HG02973 (cell line): ENCODE measurements at regions not wholly inside any gene's neighbourhood (a gene's known extent, or its start where the extent isn't known, plus 50 kb on each side); places are given as distances from the start of the nearest gene placed in this dataset.

Experiments used
- ATAC-seq: cut with Tn5 transposase; IDR thresholded peaks from one replicate; pipeline ENCODE4 v1.9.1; 2021; ENCODE audit warnings: moderate library complexity; ENCODE audit not compliant: unreplicated experiment

DNA sequence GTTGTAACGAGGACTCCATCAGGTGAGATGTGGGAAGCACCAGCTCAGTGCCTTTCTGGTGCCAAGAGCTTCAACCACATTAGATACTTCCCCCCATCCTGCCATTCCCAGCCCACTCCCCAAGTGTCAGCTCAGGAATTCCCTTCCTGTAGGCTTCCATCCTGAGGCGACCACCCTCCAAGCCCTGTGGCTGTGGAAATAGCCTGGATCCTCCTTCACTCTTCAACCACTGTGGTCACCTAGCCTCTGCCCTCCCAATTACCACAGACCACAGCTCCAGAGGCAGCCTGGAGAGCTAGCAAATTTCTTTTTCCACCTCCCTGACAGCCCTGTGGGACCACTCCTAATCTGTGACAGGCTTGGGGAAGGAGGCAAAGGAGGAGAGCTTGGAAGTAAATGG lies 219.8 kb upstream of the MAP3K1 start:
- no peak for ATAC-seq

DNA sequence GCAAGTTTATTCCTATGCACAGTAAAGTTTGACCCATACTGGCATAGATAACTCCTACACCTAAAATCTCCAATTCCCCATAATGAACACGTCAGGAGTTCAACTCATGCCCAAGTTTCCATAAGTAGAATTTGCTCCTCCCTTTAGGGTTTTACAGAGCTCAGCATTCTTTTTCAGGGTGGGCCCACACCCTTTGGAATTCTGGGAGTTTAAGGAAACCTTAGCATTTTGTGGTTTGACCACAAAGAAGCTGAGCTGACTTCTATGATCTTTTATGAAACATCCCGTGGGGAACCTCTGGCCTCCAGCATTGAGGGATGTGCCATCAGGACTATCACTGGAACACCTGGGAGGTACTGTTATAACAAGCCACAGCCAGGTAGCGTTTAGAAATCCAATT lies 220.6 kb upstream of the MAP3K1 start:
- ATAC-seq = no peak

DNA sequence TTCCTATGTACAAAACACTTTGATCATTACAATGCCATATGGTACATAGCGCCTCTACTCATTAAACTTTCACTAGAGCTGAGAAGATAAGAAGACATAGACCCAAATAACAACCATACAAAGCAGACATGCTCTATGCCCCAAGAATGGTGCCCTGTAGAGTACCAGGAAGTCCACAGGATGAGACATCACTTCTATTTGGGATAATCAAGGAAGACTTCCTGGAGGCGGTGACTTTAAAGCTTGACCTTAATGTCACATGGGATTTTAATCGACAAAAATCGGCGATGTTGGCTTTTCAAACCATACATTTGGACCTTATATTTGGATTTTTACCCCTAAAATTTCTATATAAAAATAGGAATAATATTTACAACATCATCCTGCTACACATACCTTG lies 224.3 kb upstream of the MAP3K1 start:
- no peak for ATAC-seq

- no peak for ATAC-seq
Measured at GRCh38 chr5:56589481-56589860, 225.9 kb upstream of the MAP3K1 start.

DNA sequence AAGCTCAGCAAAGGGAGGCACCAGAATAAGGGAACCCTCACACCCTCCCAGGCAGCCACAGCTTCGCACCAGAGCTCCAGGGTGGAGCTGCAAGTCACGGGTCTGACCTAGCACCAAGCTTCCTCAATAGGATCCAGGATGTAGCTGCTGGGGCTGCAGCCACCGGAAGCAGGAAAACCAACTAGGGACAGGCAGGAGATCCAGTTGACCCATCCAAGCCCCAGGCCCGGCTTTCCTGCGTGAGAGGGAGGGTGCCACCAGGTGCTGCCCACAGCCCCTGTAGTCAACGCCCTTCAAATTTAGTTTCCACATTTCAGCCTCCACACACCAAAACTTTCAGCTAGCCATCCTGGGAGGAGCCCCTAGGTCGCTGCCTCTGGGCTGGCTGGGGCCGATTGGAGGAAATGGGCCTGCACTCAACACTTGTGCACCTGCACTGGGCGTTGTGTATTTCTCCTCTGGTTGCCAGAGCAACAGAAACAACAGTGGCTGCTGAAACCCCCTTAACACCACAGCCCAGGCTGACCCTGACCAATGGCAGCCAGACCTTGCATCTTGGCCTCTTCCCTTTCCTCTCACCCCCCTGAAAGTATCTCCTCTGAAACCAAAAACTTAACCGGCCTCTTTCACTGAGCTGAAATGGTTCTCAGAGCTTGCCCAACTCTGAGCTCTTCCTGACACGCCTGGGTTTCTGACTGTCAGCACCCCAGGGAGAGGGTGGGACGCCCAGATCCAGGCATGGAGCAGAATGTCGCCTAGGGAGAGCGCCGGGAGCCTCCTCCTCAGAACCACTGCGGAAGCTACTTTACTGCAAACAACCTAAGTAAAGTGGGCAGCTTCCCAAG lies 226.5 kb upstream of the MAP3K1 start:
- peak; percentile 99 for ATAC-seq

DNA sequence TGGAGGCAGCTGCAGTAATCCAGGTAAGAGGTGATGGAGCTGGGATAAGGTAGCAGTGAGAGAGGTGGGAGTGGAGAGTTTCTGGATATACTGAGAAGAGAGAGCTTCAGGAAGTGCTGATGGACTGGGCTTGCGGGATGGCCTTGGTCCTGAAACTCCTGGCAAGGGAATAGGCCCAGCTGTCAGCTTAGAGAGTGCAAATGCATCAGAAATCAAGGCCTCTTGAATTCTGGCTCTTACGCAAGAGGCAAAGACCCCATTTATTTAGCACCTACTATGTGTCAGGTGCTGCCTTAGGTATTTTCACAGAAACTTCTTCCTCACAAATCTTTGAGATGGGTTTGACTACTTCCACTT lies 227.2 kb upstream of the MAP3K1 start:
- no peak for ATAC-seq

DNA sequence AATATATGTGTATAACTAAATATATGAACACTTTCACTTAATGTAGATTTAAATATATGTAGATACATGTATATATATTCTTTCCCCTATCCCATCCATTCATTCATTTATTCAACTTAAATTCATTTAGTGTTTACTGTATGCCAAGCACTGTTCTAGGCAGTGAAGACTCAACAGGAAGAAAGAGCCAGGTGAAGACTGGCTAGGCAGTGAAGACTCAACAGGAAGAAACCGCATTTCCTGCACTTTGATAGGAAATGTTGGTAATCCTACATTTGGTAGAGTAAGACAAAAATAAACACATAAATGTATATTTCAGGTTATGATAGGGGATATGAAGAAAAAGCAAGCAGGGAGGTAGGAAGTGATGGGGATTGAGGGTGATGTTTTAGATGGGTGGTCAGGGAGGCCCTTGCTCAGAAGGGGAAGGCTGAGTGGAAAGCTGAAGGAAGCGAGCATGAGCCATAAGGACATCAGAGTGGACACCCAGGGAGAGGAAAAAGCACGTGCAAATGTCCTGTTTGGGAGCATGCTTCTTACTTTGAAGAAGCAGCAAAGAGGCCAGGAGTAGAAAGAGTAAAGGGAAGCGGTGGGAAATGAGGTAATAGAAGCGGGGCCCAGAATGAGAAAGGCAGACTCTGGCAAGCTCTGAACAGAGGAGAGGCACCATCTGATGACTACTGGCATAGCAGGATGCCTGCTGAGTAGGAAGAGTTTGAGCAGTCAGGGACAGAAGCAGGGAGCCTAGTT lies 227.8 kb upstream of the MAP3K1 start:
- no peak for ATAC-seq

DNA sequence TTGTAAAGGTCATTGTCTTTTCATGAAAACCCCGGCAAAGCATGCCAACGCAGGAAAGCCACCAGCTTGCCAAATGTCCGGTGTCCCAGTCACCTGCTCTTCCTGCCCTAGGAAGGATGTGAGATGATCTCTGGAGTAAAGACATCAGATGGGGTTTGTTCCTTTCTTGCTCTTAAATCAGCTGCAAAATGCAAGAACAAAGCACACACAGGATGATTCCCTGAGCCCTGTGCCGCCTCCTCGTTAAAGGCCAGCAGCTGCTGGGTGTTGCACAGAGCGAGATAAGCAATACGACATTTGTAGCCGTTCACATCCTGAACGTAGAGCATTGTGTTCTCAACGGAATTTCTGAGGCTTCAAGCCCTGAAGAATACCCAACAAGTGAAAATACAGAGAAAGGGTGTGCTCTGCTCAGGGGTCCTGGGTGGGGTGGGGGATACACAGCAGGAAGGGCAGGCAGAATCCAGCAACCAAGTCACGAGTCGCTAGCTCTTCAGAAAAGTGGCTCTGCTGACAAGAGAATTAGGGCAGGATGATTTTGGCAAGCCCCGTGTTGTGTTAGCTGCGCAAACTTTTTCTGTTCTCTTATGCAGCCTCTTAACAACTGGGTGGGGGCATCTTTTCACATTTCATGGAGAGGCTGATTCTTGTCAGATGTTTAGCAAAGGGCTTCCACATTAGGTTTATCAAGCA lies 229.2 kb upstream of the MAP3K1 start:
- no peak for ATAC-seq

GRCh38 chr5:56585461-56585860 lies 229.9 kb upstream of the MAP3K1 start:
- no peak for ATAC-seq

DNA sequence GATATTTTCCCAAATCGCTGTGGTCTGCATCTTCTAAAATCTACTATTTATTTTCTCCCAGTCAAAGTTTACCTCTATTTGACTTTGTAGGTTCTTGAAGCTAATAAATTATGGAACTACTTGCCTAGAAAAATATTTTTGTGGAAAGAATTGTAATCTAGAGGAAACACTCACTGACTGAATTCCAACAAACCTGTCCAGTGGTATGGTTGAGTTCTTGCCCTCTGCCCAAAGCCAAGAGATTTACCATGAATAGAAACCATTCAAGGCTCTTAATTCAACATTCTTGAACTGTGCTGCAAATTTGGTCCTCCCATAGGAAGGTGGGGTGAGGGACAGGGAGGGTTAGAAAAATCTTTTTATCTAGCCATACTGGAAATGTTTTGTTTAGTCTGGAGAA lies 233.9 kb upstream of the MAP3K1 start:
- no peak for ATAC-seq

- ATAC-seq = no peak
Measured at GRCh38 chr5:56580864-56581263, 234.5 kb upstream of the MAP3K1 start.

GRCh38 chr5:56575821-56576220 lies 239.5 kb upstream of the MAP3K1 start:
- no peak for ATAC-seq

- no peak for ATAC-seq
Measured at GRCh38 chr5:56574778-56575177, 240.6 kb upstream of the MAP3K1 start.

- no peak for ATAC-seq
Measured at GRCh38 chr5:56569566-56569965, 245.8 kb upstream of the MAP3K1 start.

- ATAC-seq = no peak
Measured at GRCh38 chr5:56569076-56569475, 246.3 kb upstream of the MAP3K1 start.

- no peak for ATAC-seq
Measured at GRCh38 chr5:56567278-56567677, 248.1 kb upstream of the MAP3K1 start.

GRCh38 chr5:56566374-56567249 lies 248.7 kb upstream of the MAP3K1 start:
- ATAC-seq = no peak

GRCh38 chr5:56565644-56566043 lies 249.7 kb upstream of the MAP3K1 start:
- ATAC-seq = no peak

DNA sequence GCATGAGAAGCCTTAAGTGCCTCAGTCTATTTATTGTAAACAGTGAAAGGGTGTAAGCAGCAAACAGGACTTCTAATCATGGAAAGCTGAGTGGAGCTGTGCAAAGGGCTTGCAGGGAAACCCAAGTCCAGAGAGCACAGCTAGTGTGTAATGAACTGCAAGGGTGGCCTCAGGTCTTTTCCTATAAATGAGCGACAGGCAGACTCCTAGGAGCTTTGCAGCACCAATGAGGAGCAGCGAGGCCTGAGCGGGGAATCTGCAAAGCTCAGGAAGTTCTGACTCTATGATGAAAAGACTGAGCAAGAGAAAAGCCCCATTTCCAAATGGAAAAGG lies 250.1 kb upstream of the MAP3K1 start:
- no peak for ATAC-seq

- no peak for ATAC-seq
Measured at GRCh38 chr5:56564541-56565282, 250.6 kb upstream of the MAP3K1 start.
